Esophagus squamous epithelium (tissue), 4 donors: ENCODE measurements at regions not wholly inside any gene's neighbourhood (a gene's known extent, or its start where the extent isn't known, plus 50 kb on each side); places are given as distances from the start of the nearest gene placed in this dataset.

Experiments used
- POLR2A ChIP-seq, 4 donors: fragments of 450-650 bp; IDR thresholded peaks; one replicate each; pipeline ENCODE4 v1.6.1; 2017; ENCODE audit warnings: antibody characterized with exemption in 4 of 4, mild to moderate bottlenecking in 4 of 4, moderate library complexity in 3 of 4
- TF ChIP-seq, protein P1 (sequence below), 6 experiments: fragments of 450-650 bp in 4 of 6; fragments of 200-600 bp in 2 of 6; sonication (generic) in 2 of 6; IDR thresholded peaks; one replicate each; pipeline ENCODE4 v1.5.1; 2016 to 2019; ENCODE audit warnings: antibody characterized with exemption in 6 of 6, mild to moderate bottlenecking in 4 of 6, moderate library complexity in 4 of 6

GRCh38 chr12:84730561-84731162 lies 181.9 kb downstream of the SLC6A15 start:
- TF ChIP-seq, protein P1, sequence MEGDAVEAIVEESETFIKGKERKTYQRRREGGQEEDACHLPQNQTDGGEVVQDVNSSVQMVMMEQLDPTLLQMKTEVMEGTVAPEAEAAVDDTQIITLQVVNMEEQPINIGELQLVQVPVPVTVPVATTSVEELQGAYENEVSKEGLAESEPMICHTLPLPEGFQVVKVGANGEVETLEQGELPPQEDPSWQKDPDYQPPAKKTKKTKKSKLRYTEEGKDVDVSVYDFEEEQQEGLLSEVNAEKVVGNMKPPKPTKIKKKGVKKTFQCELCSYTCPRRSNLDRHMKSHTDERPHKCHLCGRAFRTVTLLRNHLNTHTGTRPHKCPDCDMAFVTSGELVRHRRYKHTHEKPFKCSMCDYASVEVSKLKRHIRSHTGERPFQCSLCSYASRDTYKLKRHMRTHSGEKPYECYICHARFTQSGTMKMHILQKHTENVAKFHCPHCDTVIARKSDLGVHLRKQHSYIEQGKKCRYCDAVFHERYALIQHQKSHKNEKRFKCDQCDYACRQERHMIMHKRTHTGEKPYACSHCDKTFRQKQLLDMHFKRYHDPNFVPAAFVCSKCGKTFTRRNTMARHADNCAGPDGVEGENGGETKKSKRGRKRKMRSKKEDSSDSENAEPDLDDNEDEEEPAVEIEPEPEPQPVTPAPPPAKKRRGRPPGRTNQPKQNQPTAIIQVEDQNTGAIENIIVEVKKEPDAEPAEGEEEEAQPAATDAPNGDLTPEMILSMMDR (IDR thresholded peaks at IDR 0.05): no peak
- TF ChIP-seq POLR2A (IDR thresholded peaks at IDR 0.05): no peak
